WTC11 (cell line): ENCODE measurements at regions not wholly inside any gene's neighbourhood (a gene's known extent, or its start where the extent isn't known, plus 50 kb on each side); places are given as distances from the start of the nearest gene placed in this dataset.

ENCODE experiments used
- ATAC-seq: fragments of 200-7000 bp; cut with Tn5 transposase; 2 replicates; pipeline ENCODE4 v1.10.0; 2021; ENCODE audit warnings: mild to moderate bottlenecking, moderate library complexity
- CTCF ChIA-PET: fragments of 300-600 bp; sonication (Branson Sonifier 250); formaldehyde crosslinking; loops from one replicate; lab custom pipeline; 2021; ENCODE audit warnings: antibody characterized with exemption; lab: Charles Lee
- POLR2A ChIA-PET: fragments of 350-600 bp; sonication (Branson Sonifier 250); formaldehyde crosslinking; loops from one replicate; lab custom pipeline; 2021; ENCODE audit warnings: antibody characterized with exemption; lab: Charles Lee
- DNase-seq: peaks from one replicate; pipeline ENCODE4 v3.0.0; 2021; ENCODE audit warnings: low spot score
- H3K27ac Mint-ChIP-seq: 2 replicates; pipeline ENCODE4 v1.8.0; 2021; ENCODE audit warnings: mixed read lengths
- H3K27me3 Mint-ChIP-seq: 2 replicates; pipeline ENCODE4 v1.8.0; 2021; ENCODE audit warnings: low read depth, mild to moderate bottlenecking, moderate library complexity, mixed read lengths
- H3K36me3 Mint-ChIP-seq: 2 replicates; pipeline ENCODE4 v1.8.0; 2021; ENCODE audit warnings: mixed read lengths
- H3K4me1 Mint-ChIP-seq: 2 replicates; pipeline ENCODE4 v1.8.0; 2022; ENCODE audit warnings: mixed read lengths
- H3K4me3 Mint-ChIP-seq: 2 replicates; pipeline ENCODE4 v1.8.0; 2021; ENCODE audit warnings: mild to moderate bottlenecking, moderate library complexity, mixed read lengths
- H3K9me3 Mint-ChIP-seq: 2 replicates; pipeline ENCODE4 v1.8.0; 2021; ENCODE audit warnings: mixed read lengths
- AR ChIP-seq: fragments of 250-450 bp; sonication (Bioruptor Pico); IDR thresholded peaks from 2 replicates; pipeline ENCODE4 v1.9.0; 2021; ENCODE audit warnings: mild to moderate bottlenecking
- ARID4B ChIP-seq: sonication (generic); formaldehyde crosslinking; IDR thresholded peaks from 2 replicates; pipeline ENCODE4 v1.8.0; 2023; ENCODE audit warnings: missing genetic modification reagents, mild to moderate bottlenecking, borderline replicate concordance
- ATF3 ChIP-seq: sonication (generic); formaldehyde crosslinking; conservative IDR thresholded peaks from 2 replicates; pipeline ENCODE4 v1.8.1; 2022; ENCODE audit warnings: mild to moderate bottlenecking, missing genetic modification reagents
- ATF6 ChIP-seq: sonication (generic); formaldehyde crosslinking; IDR thresholded peaks from 2 replicates; pipeline ENCODE4 v1.8.1; 2023; ENCODE audit warnings: mild to moderate bottlenecking, missing genetic modification reagents
- E2F1 ChIP-seq: sonication (generic); formaldehyde crosslinking; IDR thresholded peaks from 2 replicates; pipeline ENCODE4 v1.8.0; 2022; ENCODE audit warnings: mild to moderate bottlenecking, missing genetic modification reagents
- E2F4 ChIP-seq: sonication (generic); formaldehyde crosslinking; IDR thresholded peaks from 2 replicates; pipeline ENCODE4 v1.8.1; 2022; ENCODE audit warnings: low read depth, mild to moderate bottlenecking, moderate library complexity, missing genetic modification reagents, borderline replicate concordance
- GRHL2 ChIP-seq: fragments of 250-450 bp; sonication (Bioruptor Pico); IDR thresholded peaks from 2 replicates; pipeline ENCODE4 v1.8.0; 2022; ENCODE audit warnings: mild to moderate bottlenecking, moderate library complexity; ENCODE audit not compliant: insufficient replicate concordance, severe bottlenecking
- IRF2 ChIP-seq: sonication (generic); formaldehyde crosslinking; IDR thresholded peaks from 2 replicates; pipeline ENCODE4 v1.8.0; 2022; ENCODE audit warnings: low read depth, missing genetic modification reagents, borderline replicate concordance
- MAX ChIP-seq: sonication (generic); formaldehyde crosslinking; IDR thresholded peaks from 2 replicates; pipeline ENCODE4 v1.8.0; 2022; ENCODE audit warnings: mild to moderate bottlenecking, missing genetic modification reagents
- MLX ChIP-seq: sonication (generic); formaldehyde crosslinking; IDR thresholded peaks from 2 replicates; pipeline ENCODE4 v1.8.1; 2023; ENCODE audit warnings: mild to moderate bottlenecking, missing genetic modification reagents, moderate library complexity
- NFE2L1 ChIP-seq: sonication (generic); formaldehyde crosslinking; IDR thresholded peaks from 2 replicates; pipeline ENCODE4 v1.8.1; 2023; ENCODE audit warnings: missing genetic modification reagents
- NR2C2 ChIP-seq: sonication (generic); formaldehyde crosslinking; IDR thresholded peaks from 2 replicates; pipeline ENCODE4 v1.8.0; 2022; ENCODE audit warnings: mild to moderate bottlenecking, missing genetic modification reagents
- PREB ChIP-seq: sonication (generic); formaldehyde crosslinking; IDR thresholded peaks from 2 replicates; pipeline ENCODE4 v1.8.1; 2022; ENCODE audit warnings: mild to moderate bottlenecking, missing genetic modification reagents, moderate library complexity, borderline replicate concordance
- SMAD4 ChIP-seq: sonication (generic); formaldehyde crosslinking; IDR thresholded peaks from 2 replicates; pipeline ENCODE4 v1.8.0; 2022; ENCODE audit warnings: mild to moderate bottlenecking, missing genetic modification reagents
- SP1 ChIP-seq: sonication (generic); formaldehyde crosslinking; conservative IDR thresholded peaks from 2 replicates; pipeline ENCODE4 v1.8.1; 2022; ENCODE audit warnings: missing genetic modification reagents
- TP53 ChIP-seq: sonication (generic); formaldehyde crosslinking; IDR thresholded peaks from 2 replicates; pipeline ENCODE4 v1.8.1; 2023; ENCODE audit warnings: mild to moderate bottlenecking, missing genetic modification reagents
- ZBTB21 ChIP-seq: sonication (generic); formaldehyde crosslinking; IDR thresholded peaks from 2 replicates; pipeline ENCODE4 v1.8.1; 2023; ENCODE audit warnings: mild to moderate bottlenecking, missing genetic modification reagents, borderline replicate concordance
- ZNF232 ChIP-seq: sonication (generic); formaldehyde crosslinking; IDR thresholded peaks from 2 replicates; pipeline ENCODE4 v1.8.0; 2022; ENCODE audit warnings: mild to moderate bottlenecking, missing genetic modification reagents
- ZNF416 ChIP-seq: fragments of 250-450 bp; sonication (Bioruptor Pico); IDR thresholded peaks from 2 replicates; pipeline ENCODE4 v1.9.0; 2021; ENCODE audit warnings: mild to moderate bottlenecking, inconsistent platforms

- Mint-ChIP-seq H3K36me3 (no peaks in the 10 kb centered on the region), H3K4me1 (no peaks in the 10 kb centered on the region), H3K27ac (no peak overlapping the region), H3K27me3 (no peaks in the 10 kb centered on the region; the same call in 1 of the 2 replicates), H3K4me3 (no peak overlapping the region), H3K9me3 (no peaks in the 10 kb centered on the region)
- ChIA-PET CTCF (no interaction called here), POLR2A (no interaction called here)
- TF ChIP-seq MLX (CRISPR knock-in tag) (no peak), AR (CRISPR knock-in tag) (no peak), NFE2L1 (CRISPR knock-in tag) (no peak), ATF6 (CRISPR knock-in tag) (no peak), ZNF416 (CRISPR knock-in tag) (no peak), MAX (no peak), ATF3 (CRISPR knock-in tag) (no peak), NR2C2 (no peak), IRF2 (CRISPR knock-in tag) (no peak)
- DNase-seq (no peak), ATAC-seq (no peak)
These were observed 437.5 kb downstream of the HTR1B start for GRCh38 chr6:77025736-77026223.

- Mint-ChIP-seq H3K27ac (no peak overlapping the region), H3K36me3 (no peaks in the 10 kb centered on the region), H3K27me3 (no peaks in the 10 kb centered on the region; the same call in 1 of the 2 replicates), H3K4me1 (no peaks in the 10 kb centered on the region), H3K9me3 (no peaks in the 10 kb centered on the region), H3K4me3 (no peak overlapping the region)
- ATAC-seq, result no peak
- CTCF ChIA-PET, result no interaction called here
- no peak for DNase-seq
- POLR2A ChIA-PET, result no interaction called here
- TF ChIP-seq MAX (no peak), E2F1 (CRISPR knock-in tag) (no peak), ARID4B (no peak), PREB (CRISPR knock-in tag) (no peak), E2F4 (no peak), MLX (CRISPR knock-in tag) (no peak), TP53 (CRISPR knock-in tag) (no peak), GRHL2 (CRISPR knock-in tag) (no peak), ZBTB21 (CRISPR knock-in tag) (no peak), ZNF232 (no peak), SMAD4 (no peak), SP1 (CRISPR knock-in tag) (no peak)
These were observed 441.5 kb downstream of the HTR1B start for GRCh38 chr6:77021778-77022177.
